Dedifferentiated amniotic fluid mesenchymal stem cell (primary cell): ENCODE measurements at regions not wholly inside any gene's neighbourhood (a gene's known extent, or its start where the extent isn't known, plus 50 kb on each side); places are given as distances from the start of the nearest gene placed in this dataset.

Experiments used
- DNase-seq: peaks from one replicate; pipeline ENCODE4 v3.0.0-alpha.2; 2016; ENCODE audit errors: extremely low spot score

DNA sequence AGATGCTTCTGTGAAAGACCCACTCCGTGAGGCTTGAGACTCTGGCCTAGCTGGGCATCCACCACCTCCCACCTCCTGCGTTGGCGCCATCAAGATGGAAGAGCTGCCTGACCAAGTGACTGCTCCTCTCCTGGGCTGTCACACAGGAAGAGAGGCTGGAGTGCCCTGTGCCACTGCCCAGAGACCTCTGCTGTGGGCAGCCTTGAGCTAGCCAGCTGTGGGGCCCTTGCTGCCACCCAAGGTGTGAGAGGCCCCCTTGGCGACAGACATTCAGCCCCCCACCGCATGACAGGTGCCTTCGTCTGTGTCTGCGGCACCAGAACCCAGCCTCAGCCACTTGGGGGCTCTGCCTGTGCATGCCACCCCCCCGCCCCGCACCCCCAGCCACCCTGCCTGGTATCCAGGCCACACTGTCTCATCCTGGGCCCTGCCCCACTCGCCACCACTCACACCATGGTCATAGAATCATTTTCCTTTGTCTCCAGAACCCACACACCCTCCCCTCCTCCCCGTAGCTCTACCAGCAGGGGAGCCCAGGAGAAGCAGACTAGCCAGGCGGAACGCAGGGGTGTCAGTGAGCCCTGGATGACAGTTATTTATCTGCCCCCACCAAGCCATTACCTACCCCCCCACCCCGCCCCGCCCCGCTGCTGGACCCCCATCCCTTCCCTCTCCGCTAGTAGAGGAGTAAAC, 120.9 kb upstream of the LHX1 start:
- no peak for DNase-seq

DNA sequence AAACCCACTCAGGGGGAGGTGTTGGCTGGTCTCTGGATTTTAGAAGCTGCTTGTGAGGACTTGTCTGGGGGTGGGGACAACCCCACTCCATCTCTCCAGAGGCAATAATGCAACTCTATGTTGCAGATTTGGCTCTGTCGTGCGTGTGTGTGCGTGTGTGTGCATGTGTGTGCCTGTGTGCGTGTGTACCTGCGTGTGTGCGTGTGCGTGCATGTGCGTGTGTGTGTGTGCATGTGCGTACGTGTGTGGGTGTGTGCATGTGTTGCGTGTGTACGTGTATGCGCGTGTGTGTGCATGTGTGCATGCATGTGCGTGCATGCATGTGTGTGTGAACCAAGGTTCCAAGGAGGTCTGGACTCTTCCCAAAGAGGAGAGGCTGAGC, 120.4 kb upstream of the LHX1 start:
- no peak for DNase-seq

DNA sequence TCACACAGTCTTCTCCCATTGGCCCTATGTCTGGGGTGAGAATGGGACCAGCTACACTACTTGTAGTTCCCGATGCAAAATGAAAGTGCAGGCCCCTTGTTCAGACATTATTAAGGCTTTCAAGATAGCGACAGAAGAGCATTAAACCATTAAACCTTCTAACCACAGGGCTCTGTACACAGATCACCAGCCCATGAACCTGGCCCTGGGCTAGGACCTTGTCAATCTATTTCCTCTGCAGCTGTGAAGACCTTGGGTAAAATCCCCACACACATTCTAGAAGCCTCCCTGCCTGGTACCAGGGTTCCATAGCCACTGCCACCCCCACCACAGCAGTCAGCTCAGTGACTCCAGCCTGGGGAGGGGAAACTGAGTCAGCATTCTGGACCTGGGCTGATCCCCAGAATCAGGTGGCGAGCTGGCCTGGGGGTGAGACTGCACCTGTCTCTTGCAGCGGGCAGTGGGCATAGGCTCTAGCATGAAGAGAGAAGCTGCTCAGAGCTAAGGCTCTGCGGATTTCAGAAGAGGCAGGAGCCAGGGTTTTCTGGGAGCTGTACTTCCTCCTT, 119.7 kb upstream of the LHX1 start:
- DNase-seq: no peak

DNA sequence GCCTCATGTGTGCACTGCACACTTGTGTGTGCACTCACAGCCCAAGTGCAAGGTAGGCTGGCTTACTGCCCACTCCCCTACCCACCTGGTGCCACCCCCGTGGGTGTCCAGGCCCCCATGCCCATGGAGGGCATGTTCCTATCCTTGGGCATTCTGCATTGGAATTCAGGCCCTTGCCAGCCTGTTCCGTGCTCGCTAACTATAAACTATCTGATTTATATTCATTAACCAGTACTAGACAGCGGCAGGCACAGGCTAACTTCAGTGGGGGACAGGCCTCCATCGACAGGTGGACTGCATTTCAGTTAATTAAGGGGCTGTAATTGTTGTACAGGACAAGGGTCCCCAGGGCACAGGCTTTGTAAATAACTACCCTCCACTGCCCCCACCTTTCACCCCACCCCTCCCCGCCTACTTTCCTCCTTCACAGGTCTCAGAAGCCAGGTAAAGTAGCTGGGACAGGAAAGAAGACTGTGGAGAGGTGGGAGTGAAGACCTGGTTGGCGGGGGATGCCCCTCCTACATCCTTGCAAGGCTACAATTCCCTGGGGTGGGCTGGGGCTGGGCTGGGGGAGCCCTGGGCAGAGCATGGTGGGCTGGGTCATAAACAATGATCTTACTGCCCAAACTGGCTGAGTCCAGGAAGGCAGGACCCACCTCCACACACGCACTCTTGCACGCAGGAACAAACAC, 119.0 kb upstream of the LHX1 start:
- DNase-seq: no peak

DNA sequence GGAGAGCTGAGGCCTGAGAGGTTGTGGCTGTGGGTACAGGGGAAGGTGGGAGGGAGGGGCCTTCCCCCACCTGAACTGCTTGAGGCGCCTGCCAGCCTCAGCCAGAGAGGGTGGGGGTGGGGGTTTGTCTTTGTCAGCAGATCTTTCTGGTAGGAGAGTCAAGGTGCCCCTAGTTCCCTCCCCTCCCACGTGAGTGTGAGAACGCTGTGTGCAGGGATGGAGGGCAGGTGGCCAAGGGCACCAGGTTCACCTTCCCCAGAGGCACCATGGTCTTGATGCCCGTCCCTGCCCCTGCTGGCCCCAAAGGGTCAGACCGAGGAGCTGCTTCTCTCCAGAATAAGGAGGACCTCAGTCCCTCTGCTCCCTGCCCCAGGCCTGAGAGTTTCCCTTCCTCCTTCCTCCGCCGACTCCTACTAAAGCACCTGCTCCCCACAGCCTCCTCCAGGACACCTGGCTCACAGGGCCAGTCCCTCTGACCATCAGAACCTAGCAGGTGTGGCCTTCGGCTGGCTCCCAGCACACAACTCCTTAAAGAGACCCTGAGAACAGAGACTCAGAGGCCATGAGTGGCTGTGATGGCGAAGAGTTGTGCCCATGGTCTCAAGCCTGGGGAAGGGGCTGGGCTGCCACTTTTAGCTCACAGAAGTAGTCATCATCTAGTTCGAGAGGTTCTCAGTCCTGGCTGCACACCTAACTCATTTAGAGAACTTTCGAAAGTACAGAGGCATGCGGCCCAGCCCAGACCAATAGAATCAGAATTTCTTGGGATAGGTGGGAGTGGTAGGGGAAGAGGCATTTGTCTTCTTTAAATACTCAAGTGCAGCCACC, 113.2 kb upstream of the LHX1 start:
- no peak for DNase-seq

DNA sequence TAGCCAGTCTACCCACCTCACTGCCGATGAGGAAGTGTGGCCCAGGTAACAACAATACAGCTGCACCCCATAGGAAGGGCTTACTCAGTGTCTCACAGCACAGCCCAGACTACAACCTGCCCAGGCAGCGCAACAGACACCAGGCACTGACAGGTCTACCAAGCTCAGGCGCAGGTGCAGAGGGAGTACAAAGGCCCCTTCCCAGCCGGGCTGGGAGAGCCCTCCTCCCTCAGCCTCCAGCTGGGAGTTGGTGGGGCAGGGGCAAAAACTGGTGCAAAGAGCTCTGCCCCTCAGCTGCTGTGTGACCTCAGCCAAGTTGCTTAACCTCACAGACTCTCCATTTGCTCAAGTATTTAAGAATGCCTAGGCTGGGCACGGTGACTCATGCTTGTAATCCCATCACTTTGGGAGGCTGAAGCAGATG, 112.6 kb upstream of the LHX1 start:
- no peak for DNase-seq

DNA sequence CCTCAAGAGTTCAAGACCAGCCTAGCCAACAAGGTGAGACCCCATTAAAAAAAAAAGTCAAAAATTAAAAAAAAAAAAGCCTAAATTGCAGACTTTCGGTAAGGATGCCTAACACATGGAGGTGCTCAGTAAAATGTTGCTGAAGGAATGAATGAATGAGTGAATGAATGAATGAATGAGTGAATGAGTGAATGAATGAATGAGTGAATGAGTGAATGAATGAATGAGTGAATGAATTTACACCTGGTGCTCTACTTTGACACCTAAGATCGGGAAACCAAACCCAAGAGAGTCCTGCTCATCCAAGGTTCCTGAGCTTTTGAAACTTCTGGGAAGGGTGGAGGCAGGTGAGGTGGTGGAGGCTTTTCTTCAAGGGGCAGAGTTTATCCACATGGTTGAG, 112.2 kb upstream of the LHX1 start:
- no peak for DNase-seq

DNA sequence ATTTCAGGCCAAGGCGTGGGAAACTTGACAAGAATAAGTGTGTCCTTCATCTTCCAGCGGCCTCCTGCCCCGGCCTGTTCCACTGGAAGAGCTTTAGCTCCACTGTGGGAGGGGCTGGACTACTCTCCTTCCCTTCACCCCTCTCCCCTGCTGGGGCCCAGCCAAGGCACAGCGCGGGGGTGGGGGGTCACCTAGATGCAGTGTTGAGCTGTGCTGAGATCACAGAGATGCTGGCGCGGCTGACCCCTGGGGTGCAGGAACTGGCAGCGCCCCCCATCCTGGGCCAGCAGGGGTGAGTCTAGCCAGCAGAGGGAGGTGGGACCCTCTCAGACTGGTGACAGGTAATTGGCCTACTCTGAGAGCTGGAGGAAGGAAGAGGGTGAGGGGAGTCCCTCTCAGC, 111.8 kb upstream of the LHX1 start:
- DNase-seq: no peak

DNA sequence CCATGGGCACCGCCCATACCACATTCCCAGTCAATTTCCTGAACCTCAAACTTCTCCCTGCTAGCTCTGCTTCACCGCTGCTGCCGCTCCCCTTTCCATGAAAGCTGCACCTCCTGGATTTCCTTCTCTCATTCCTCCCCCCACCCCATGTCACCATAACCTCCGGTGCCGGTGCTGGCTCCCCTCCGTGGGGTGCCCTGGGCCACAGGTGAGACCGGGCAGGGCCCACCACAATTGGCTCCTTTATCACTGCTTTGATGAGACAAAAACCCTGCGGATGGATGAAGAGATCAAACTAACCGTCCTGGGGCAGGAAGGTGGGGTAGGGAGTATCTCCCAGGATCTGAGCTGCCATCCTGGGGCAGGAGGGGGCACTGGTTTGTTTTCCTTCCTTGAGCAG, 111.3 kb upstream of the LHX1 start:
- DNase-seq: no peak

DNA sequence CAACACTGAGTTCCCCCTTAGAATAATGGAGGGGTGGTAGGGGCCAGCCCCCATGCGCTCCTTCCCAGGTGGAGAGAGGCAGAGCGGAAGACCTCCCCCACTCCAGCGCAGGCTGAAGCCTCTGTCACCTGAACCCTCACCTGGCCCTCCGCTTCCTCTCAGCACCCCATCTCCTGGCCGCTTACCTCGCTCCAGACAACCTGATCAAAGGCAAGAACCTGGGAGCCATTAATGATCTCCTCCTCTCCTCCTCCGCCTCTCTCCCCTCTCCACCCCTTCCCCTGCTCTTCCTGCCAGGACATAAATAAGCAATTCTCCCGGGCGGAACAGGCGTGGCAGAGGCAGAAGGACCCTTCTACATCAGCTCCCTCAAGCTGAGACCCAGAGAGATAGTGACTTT, 110.2 kb upstream of the LHX1 start:
- no peak for DNase-seq

DNA sequence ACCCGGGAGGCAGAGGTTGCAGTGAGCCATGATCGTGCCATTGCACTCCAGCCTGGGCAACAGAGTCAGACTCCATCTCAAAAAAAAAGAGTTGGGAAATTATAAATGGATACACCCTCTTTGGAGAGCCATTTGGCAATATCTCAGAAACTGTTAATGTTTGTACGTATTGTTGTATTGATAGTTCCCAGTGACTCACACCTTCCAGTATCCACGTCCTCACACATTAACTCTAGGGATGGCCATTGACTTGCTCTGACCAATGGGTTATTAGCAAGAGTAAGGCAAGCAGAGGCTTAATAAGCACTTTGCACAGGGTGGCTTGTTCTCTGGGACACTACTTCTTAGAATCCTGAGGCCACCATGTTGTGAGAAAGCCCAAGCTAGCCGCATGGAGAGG, 107.6 kb upstream of the LHX1 start:
- no peak for DNase-seq

DNA sequence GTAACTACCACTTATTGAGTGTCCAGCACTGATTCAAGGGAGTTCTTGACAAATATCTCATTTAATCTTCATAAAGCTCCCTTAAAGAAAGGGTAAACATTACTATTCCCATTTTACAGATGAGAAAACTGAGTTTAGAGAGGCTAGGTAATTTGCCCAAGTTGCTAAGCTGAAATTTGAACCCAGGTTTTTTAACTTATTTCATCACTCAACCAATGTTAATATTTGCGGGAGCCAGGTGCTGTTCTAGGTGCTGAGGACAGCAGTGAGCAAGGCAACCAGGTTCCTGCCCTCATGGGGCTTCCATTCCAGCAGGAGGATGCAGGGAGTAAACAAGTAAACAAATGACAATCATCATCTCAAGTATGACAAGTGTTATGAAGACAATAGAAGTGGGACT, 104.0 kb upstream of the LHX1 start:
- no peak for DNase-seq

DNA sequence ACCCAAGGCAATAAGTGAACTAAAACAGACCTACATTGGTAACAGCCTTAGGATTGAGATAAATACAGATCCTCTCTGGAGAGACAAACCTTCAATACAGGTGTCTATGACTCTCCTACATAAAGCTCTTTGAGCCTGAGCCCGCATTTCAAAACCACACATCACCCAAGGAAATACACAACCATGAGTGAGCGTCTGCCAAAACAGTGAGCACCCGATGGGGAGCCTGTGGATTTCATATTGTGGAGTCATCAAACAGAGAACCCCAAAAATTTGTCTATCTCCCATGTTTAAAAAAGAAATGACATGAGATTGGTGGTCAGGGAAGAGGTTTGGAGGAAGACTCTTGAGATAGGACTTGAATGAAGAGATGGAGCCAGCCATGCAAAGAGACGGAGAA, 102.2 kb upstream of the LHX1 start:
- DNase-seq: no peak

DNA sequence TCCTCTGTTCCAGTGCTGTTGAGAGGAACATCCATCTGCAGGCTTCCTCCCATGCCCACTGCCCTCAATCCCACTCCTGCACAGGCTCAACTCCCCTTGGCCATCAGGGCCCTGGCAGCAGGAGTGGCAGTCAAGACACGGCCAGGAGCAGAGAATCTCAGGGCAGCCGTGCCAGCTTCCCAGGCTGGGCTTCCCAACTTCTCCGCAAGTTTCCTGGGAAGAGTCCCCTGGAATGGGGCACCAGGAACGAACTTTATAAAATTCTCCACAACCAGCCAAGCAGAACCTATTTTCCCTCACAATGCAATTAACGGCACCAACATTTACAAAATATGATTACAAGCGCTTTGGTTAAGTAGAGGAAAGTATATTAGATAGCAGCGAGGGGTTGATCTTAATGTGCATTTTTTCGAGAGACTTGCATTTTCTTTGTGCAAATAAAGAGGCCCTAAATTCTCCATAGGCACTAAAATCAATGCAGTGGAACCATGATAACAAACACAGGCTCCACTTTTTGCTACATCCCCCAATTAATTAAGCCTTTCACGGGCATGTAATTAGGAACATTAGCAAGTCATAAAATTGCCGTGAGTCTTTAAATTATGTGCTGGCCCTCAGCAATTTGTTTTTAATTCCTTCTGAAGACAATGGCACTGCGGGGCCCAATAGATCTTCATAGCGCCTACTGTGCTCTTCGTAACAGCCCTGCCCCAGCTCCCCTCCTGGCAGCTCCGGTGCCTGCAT, 99.9 kb upstream of the LHX1 start:
- no peak for DNase-seq

DNA sequence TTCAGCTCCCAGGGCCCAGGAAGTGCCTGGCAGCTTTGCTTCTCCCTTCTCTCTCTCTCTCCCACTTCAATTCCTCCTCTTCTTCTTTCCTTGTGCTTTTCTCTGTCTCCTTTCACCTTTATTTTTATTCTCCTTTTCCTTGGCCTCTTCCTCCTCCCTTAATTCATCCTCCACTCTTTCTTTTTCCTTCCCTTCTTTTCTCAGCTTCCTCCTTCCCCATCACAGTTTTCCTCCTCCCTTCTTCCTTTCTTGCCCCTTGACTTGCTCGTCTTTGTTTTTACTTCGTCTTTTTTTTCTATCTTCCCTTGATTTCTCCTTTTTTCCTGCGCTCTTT, 99.4 kb upstream of the LHX1 start:
- DNase-seq: no peak

DNA sequence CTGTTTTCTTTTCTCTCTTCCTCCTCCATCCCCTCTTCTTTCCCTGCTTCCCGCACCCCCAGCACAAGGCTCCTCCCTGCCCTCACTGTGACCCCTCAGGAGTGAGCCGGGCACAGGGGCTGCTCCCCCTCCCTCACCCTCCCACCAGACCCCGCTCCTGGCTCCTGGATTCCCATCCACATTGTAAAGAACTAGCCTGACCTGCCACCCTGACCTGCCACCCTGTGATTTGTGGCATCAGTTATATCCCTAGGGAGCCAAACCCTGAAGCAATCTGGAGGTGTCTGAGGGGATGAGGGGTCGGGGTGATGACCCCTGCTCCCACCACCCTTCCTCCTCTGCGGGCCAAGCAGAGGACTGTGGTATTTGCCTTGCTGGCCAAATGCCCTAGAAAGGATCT, 98.0 kb upstream of the LHX1 start:
- DNase-seq: no peak

DNA sequence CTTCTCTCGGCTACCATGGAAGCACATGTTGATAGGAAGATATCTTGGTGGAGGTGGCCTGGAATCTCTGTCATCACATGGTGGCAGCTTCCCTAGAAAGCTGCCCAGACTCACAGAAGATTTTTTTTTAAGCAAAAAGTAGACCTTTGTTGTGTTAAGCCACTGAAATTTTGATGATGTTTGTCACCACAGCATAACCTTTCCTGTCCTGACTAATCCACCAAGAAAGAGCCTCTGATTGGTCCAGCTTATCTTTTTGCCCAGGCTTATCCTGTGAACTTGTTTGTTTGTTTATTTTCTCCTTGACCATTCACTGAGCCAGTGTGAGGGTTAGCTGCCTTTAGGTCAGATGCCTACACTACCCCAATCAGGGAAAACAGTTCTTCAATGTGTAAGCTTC, 96.5 kb upstream of the LHX1 start:
- DNase-seq: no peak

DNA sequence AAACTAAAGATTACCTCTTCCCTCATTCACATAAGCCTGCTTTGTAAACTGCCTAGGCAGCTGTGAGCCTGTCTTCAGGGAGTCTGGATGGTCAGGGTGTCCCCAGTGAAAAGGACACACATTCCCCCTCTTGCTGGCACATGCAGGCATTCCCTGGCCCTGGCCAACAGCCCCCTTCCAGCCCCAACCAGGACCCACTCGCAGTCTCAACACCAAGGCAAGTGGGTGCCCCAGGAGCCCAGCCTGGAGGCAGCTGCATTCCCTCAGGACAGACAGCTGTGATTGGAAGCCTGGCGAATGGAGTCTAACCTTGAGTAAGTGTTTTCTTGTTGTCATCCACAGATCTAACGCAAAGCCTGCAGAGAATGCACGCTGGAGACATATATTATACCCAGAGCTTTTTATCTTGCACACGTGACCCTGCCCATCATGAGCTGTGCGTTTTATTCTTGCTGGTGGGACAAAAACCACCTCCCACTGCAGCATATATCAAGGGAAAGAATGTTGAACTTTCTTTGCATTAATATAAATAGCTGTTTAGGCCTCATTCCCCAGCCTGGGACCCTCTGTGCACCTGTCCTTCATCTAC, 95.0 kb upstream of the LHX1 start:
- no peak for DNase-seq

DNA sequence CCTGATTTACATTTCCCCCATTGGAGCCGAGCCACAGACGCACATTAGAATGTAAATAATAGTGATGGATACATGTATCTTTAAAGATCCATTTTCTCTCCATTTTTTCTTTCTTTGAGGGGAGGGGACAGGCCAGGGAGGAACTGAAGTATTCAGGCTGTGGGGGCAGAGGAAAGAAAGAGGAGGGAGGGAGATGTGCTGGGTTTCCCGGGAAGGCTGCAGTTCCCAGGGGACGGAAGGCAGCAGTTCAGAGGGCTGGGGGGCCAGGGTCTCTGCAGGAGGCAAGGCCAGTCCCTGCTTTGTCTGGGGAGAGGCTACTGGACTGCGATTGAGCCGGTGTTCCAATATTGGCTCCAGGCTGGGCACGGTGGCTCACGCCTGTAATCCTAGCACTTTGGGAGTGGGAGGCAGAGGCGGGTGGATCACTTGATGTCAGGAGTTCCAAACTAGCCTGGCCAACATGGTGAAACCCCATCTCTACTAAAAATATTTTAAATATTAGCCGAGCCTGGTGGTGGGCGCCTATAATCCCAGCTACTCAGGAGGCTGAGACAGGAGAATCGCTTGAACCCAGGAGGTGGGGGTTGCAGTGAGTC, 94.2 kb upstream of the LHX1 start:
- DNase-seq: no peak

DNA sequence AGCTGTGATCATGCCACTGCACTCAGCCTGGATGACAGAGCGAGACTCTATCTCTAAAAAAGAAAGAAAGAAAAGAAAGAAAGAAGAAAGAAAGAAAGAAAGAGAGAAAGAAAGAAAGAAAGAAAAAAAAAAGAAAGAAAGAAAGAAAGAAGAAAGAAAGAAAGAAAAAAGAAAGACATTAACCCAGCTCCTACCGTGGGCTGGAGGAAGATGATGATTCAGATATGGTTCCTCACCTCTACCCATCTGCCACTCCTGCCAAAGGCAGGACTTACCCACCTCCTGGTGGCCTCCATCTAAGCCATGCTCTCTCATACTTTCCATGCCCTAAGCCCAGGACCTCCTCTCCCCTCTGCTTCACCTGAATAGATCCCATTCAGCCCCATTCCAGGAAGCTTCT, 93.3 kb upstream of the LHX1 start:
- no peak for DNase-seq

DNA sequence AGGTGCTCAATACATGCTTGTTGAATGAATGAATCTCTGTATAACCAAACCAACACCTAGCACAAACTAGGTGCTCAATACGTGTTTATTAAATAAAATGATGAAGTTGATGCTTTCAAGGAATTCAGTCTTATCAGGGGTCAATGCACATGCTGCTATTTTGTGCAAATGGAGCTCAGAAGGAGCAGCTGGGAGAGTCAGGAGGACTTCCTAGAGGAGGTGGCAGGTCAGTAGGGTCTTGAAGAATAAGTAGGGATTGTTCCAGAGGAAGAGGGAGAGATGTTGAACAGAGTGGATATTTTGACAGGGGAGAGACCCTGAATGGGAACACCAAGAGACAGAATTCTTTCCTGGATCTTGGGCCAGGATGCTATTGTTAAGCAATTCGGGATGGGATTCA, 92.7 kb upstream of the LHX1 start:
- no peak for DNase-seq
